HepG2 (cell line): ENCODE measurements at regions not wholly inside any gene's neighbourhood (a gene's known extent, or its start where the extent isn't known, plus 50 kb on each side); places are given as distances from the start of the nearest gene placed in this dataset.
A peak's percentile ranks its signal among the peaks of the same experiment; 100 is the strongest.

Experiments used
- EHMT2 ChIP-seq: fragments of 200-600 bp; sonication (generic); IDR thresholded peaks from 2 replicates; pipeline ENCODE4 v1.7.0; 2017; ENCODE audit warnings: antibody characterized with exemption, low read depth, low read length, borderline replicate concordance
- GABPB1 ChIP-seq: IDR thresholded peaks from 2 replicates; pipeline ENCODE4 v1.6.1; 2016; ENCODE audit warnings: mild to moderate bottlenecking, missing genetic modification reagents, moderate library complexity, missing compliant biosample characterization
- HNRNPK ChIP-seq: fragments of 200-400 bp; formaldehyde crosslinking; IDR thresholded peaks from 2 replicates; pipeline ENCODE4 v1.6.1; 2018; ENCODE audit warnings: low read length, low read depth, moderate library complexity, mild to moderate bottlenecking; ENCODE audit not compliant: poor library complexity, severe bottlenecking
- MTF2 ChIP-seq: sonication (generic); formaldehyde crosslinking; IDR thresholded peaks from 2 replicates; pipeline ENCODE4 v1.5.0; 2020; ENCODE audit warnings: missing genetic modification reagents, borderline replicate concordance
- NFYC ChIP-seq: IDR thresholded peaks from 2 replicates; pipeline ENCODE4 v1.6.1; 2016; ENCODE audit warnings: missing genetic modification reagents, missing compliant biosample characterization
- REPIN1 ChIP-seq: sonication (generic); formaldehyde crosslinking; IDR thresholded peaks from 2 replicates; pipeline ENCODE4 v1.8.0; 2022; ENCODE audit warnings: missing genetic modification reagents, low read depth, mild to moderate bottlenecking, borderline replicate concordance
- XBP1 ChIP-seq: sonication (generic); formaldehyde crosslinking; IDR thresholded peaks from 2 replicates; pipeline ENCODE4 v1.5.0; 2020; ENCODE audit warnings: missing genetic modification reagents
- YEATS2 ChIP-seq: sonication (generic); formaldehyde crosslinking; IDR thresholded peaks from 2 replicates; pipeline ENCODE4 v1.4.0; 2020; ENCODE audit warnings: missing genetic modification reagents, borderline replicate concordance
- ZBTB1 ChIP-seq: sonication (generic); formaldehyde crosslinking; IDR thresholded peaks from 2 replicates; pipeline ENCODE4 v1.4.0; 2020; ENCODE audit warnings: missing genetic modification reagents, borderline replicate concordance
- ZNF260 ChIP-seq: sonication (generic); formaldehyde crosslinking; IDR thresholded peaks from 2 replicates; pipeline ENCODE4 v1.4.0; 2020; ENCODE audit warnings: missing genetic modification reagents, low read depth, mild to moderate bottlenecking, borderline replicate concordance
- ZNF264 ChIP-seq: sonication (generic); formaldehyde crosslinking; IDR thresholded peaks from 2 replicates; pipeline ENCODE4 v1.4.0; 2020; ENCODE audit warnings: missing genetic modification reagents
- ZNF296 ChIP-seq: sonication (generic); formaldehyde crosslinking; conservative IDR thresholded peaks from 2 replicates; pipeline ENCODE4 v1.5.0; 2020; ENCODE audit warnings: mild to moderate bottlenecking, missing genetic modification reagents
- ZNF343 ChIP-seq: sonication (generic); formaldehyde crosslinking; IDR thresholded peaks from 2 replicates; pipeline ENCODE4 v1.4.0; 2020; ENCODE audit warnings: mild to moderate bottlenecking, missing genetic modification reagents
- ZNF382 ChIP-seq: sonication (generic); formaldehyde crosslinking; IDR thresholded peaks from 2 replicates; pipeline ENCODE4 v1.5.0; 2020; ENCODE audit warnings: missing genetic modification reagents, mild to moderate bottlenecking, borderline replicate concordance
- ZNF7 ChIP-seq: IDR thresholded peaks from 2 replicates; pipeline ENCODE4 v1.6.1; 2016; ENCODE audit warnings: missing biosample characterization, missing genetic modification reagents
- ZNF839 ChIP-seq: sonication (generic); formaldehyde crosslinking; IDR thresholded peaks from 2 replicates; pipeline ENCODE4 v1.4.0; 2020; ENCODE audit warnings: missing genetic modification reagents, mild to moderate bottlenecking, borderline replicate concordance
- TF ChIP-seq, protein P1 (sequence below): sonication (generic); formaldehyde crosslinking; IDR thresholded peaks from 2 replicates; pipeline ENCODE4 v1.4.0; 2020; ENCODE audit warnings: missing genetic modification reagents, borderline replicate concordance
- TF ChIP-seq, protein P2 (sequence below): IDR thresholded peaks from 2 replicates; pipeline ENCODE4 v1.6.1; 2018; ENCODE audit warnings: missing genetic modification reagents, mild to moderate bottlenecking, missing compliant biosample characterization
- TF ChIP-seq, protein P3 (sequence below): sonication (generic); formaldehyde crosslinking; IDR thresholded peaks from 2 replicates; pipeline ENCODE4 v1.9.0; 2022; ENCODE audit warnings: low read depth, missing genetic modification reagents
- TF ChIP-seq, protein P4 (sequence below): sonication (generic); formaldehyde crosslinking; IDR thresholded peaks from 2 replicates; pipeline ENCODE4 v1.8.0; 2022; ENCODE audit warnings: low read depth, missing genetic modification reagents
- TF ChIP-seq, protein P5 (sequence below): sonication (generic); formaldehyde crosslinking; IDR thresholded peaks from 2 replicates; pipeline ENCODE4 v1.4.0; 2020; ENCODE audit warnings: mild to moderate bottlenecking, missing genetic modification reagents

DNA sequence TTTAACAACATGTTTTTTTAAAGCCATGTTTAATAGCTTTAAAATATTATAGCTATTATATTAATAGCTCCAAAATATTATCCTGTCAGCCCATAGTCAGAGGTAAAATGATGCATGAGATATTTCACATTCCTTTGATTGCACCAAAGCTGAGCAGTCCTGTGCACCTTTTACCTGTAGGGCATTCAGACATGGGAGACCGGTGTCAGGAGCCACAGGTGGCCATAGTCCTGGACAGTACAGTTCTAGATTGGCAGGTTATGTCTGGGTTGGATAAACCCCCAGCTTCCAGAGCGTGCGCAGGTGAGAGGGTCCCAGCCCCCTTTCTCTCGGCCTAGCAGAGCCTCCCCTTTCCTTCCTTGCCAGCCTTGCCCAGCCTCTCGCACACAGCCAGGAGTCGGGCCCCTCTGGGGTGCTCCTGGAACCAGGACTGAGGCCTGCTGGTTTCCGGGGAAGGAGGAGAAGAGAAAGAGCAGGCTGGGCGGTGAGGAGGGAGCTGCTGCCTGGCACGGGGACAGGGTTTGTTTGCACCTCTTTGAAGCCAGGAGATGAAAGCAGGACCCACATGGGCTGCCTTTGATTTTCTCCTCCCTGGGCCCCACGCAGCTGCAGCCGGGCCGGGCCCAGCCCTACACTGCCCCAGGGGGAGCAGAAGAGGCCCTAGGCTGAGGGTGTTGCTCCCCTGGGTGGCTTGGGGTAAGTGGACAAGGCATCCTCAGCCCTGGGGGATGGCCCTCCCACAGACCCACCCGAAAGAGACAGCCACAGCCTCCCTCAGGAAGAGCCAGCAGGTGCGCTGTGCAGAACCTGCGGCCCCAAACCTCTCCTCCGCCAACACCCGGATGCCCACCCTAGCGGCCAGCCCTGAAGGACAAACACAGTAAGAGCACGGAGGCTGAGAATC is 75.2 kb upstream of the TARDBP start (continued):
- TF ChIP-seq NFYC (CRISPR knock-in tag) (no peak), ZNF7 (CRISPR knock-in tag) (no peak), EHMT2 (no peak), GABPB1 (CRISPR knock-in tag) (peak; percentile 73), ZNF264 (CRISPR knock-in tag) (no peak), ZNF839 (0 out of 2 replicates have a peak, but pooled peaks have one; percentile 30), HNRNPK (no peak), ZNF343 (CRISPR knock-in tag) (no peak), REPIN1 (CRISPR knock-in tag) (peak; percentile 18; the same call in 1 of the 2 replicates), XBP1 (no peak), ZNF382 (no peak), YEATS2 (CRISPR knock-in tag) (peak; percentile 52; the same call in 1 of the 2 replicates), ZNF296 (CRISPR knock-in tag) (0 out of 2 replicates have a peak, but pooled peaks have one; percentile 47), ZNF260 (CRISPR knock-in tag) (no peak), MTF2 (CRISPR knock-in tag) (no peak), ZBTB1 (CRISPR knock-in tag) (no peak)
- TF ChIP-seq, protein P1, sequence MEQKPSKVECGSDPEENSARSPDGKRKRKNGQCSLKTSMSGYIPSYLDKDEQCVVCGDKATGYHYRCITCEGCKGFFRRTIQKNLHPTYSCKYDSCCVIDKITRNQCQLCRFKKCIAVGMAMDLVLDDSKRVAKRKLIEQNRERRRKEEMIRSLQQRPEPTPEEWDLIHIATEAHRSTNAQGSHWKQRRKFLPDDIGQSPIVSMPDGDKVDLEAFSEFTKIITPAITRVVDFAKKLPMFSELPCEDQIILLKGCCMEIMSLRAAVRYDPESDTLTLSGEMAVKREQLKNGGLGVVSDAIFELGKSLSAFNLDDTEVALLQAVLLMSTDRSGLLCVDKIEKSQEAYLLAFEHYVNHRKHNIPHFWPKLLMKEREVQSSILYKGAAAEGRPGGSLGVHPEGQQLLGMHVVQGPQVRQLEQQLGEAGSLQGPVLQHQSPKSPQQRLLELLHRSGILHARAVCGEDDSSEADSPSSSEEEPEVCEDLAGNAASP (CRISPR knock-in tag): no peak
- TF ChIP-seq, protein P2, sequence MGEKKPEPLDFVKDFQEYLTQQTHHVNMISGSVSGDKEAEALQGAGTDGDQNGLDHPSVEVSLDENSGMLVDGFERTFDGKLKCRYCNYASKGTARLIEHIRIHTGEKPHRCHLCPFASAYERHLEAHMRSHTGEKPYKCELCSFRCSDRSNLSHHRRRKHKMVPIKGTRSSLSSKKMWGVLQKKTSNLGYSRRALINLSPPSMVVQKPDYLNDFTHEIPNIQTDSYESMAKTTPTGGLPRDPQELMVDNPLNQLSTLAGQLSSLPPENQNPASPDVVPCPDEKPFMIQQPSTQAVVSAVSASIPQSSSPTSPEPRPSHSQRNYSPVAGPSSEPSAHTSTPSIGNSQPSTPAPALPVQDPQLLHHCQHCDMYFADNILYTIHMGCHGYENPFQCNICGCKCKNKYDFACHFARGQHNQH: peak; percentile 75
- TF ChIP-seq, protein P3, sequence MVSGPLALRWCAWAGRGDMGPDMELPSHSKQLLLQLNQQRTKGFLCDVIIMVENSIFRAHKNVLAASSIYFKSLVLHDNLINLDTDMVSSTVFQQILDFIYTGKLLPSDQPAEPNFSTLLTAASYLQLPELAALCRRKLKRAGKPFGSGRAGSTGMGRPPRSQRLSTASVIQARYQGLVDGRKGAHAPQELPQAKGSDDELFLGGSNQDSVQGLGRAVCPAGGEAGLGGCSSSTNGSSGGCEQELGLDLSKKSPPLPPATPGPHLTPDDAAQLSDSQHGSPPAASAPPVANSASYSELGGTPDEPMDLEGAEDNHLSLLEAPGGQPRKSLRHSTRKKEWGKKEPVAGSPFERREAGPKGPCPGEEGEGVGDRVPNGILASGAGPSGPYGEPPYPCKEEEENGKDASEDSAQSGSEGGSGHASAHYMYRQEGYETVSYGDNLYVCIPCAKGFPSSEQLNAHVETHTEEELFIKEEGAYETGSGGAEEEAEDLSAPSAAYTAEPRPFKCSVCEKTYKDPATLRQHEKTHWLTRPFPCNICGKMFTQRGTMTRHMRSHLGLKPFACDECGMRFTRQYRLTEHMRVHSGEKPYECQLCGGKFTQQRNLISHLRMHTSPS (CRISPR knock-in tag): peak; percentile 83
- TF ChIP-seq, protein P4, sequence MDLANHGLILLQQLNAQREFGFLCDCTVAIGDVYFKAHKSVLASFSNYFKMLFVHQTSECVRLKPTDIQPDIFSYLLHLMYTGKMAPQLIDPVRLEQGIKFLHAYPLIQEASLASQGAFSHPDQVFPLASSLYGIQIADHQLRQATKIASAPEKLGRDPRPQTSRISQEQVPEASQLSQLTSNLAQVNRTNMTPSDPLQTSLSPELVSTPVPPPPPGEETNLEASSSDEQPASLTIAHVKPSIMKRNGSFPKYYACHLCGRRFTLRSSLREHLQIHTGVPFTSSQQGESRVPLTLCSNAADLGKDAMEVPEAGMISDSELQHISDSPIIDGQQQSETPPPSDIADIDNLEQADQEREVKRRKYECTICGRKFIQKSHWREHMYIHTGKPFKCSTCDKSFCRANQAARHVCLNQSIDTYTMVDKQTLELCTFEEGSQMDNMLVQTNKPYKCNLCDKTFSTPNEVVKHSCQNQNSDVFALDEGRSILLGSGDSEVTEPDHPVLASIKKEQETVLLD (CRISPR knock-in tag): no peak
- TF ChIP-seq, protein P5, sequence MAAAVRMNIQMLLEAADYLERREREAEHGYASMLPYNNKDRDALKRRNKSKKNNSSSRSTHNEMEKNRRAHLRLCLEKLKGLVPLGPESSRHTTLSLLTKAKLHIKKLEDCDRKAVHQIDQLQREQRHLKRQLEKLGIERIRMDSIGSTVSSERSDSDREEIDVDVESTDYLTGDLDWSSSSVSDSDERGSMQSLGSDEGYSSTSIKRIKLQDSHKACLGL (CRISPR knock-in tag): 0 out of 2 replicates have a peak, but pooled peaks have one; percentile 67
